Prostate gland (tissue), 2 donors: ENCODE measurements at regions not wholly inside any gene's neighbourhood (a gene's known extent, or its start where the extent isn't known, plus 50 kb on each side); places are given as distances from the start of the nearest gene placed in this dataset.

Experiments used
- POLR2A ChIP-seq: fragments of 450-650 bp; IDR thresholded peaks from one replicate; pipeline ENCODE4 v1.6.1; 2016; ENCODE audit warnings: antibody characterized with exemption, mild to moderate bottlenecking
- POLR2AphosphoS5 ChIP-seq: sonication (generic); formaldehyde crosslinking; IDR thresholded peaks from one replicate; pipeline ENCODE4 v1.6.1; 2017; ENCODE audit warnings: antibody characterized with exemption
- TF ChIP-seq, protein P1 (sequence below), 4 experiments: fragments of 200-600 bp in 2 of 4; fragments of 450-650 bp in 2 of 4; sonication (generic) in 2 of 4; IDR thresholded peaks; 1 replicate in 3 of 4; 2 replicates in 1 of 4; pipeline ENCODE4 v1.5.1; 2016 to 2019; ENCODE audit warnings: antibody characterized with exemption in 4 of 4, mild to moderate bottlenecking in 2 of 4, moderate library complexity in 2 of 4

GRCh38 chr6:79862126-79862525 is 85.2 kb downstream of the ELOVL4 start:
- TF ChIP-seq, protein P1, sequence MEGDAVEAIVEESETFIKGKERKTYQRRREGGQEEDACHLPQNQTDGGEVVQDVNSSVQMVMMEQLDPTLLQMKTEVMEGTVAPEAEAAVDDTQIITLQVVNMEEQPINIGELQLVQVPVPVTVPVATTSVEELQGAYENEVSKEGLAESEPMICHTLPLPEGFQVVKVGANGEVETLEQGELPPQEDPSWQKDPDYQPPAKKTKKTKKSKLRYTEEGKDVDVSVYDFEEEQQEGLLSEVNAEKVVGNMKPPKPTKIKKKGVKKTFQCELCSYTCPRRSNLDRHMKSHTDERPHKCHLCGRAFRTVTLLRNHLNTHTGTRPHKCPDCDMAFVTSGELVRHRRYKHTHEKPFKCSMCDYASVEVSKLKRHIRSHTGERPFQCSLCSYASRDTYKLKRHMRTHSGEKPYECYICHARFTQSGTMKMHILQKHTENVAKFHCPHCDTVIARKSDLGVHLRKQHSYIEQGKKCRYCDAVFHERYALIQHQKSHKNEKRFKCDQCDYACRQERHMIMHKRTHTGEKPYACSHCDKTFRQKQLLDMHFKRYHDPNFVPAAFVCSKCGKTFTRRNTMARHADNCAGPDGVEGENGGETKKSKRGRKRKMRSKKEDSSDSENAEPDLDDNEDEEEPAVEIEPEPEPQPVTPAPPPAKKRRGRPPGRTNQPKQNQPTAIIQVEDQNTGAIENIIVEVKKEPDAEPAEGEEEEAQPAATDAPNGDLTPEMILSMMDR (IDR thresholded peaks at IDR 0.05): no peak
- TF ChIP-seq POLR2A (no peak), POLR2AphosphoS5 (no peak)
